ENCODE measurements at regions not wholly inside any gene's neighbourhood (a gene's known extent, or its start where the extent isn't known, plus 50 kb on each side); places are given as distances from the start of the nearest gene placed in this dataset.

GRCh38 chr2:16250056-16250425, 309.7 kb downstream of the MYCN start (continued):
- no peak for TF ChIP-seq CHD7 (IDR thresholded peaks at IDR 0.05; ENCODE audit: insufficient replicate concordance, low read length)
- TF ChIP-seq RFX5 (IDR thresholded peaks at IDR 0.05; ENCODE audit: borderline replicate concordance, low read depth, low read length): no peak
- no peak for TF ChIP-seq TAF1 (IDR thresholded peaks at IDR 0.05; ENCODE audit: low read depth, low read length)
- no peak for TF ChIP-seq GABPA (IDR thresholded peaks at IDR 0.05; ENCODE audit: borderline replicate concordance, insufficient read depth, low read length)
- TF ChIP-seq JUND (IDR thresholded peaks at IDR 0.05; ENCODE audit: low read length): no peak
- TF ChIP-seq POLR2AphosphoS5 (IDR thresholded peaks at IDR 0.05; ENCODE audit: low read depth, low read length): no peak
- no peak for TF ChIP-seq HDAC6 (IDR thresholded peaks at IDR 0.05; ENCODE audit: low read depth, low read length)

All from H1 (cell line).